Activated naive CD4-positive, alpha-beta T cell treated with anti-CD3 and anti-CD28 coated beads for 36 hours (primary cell): ENCODE measurements at regions not wholly inside any gene's neighbourhood (a gene's known extent, or its start where the extent isn't known, plus 50 kb on each side); places are given as distances from the start of the nearest gene placed in this dataset.

ENCODE experiments used
- CTCF ChIA-PET: fragments of 350-600 bp; sonication (Branson Sonifier 250); formaldehyde crosslinking; loops from one replicate; lab custom pipeline; 2021; ENCODE audit warnings: antibody characterized with exemption; lab: Charles Lee
- DNase-seq: peaks from one replicate; pipeline ENCODE4 v3.0.0-alpha.2; 2020
- H3K27ac Mint-ChIP-seq: one replicate; pipeline ENCODE4 v1.8.0; 2021; ENCODE audit warnings: mild to moderate bottlenecking, mixed read lengths
- H3K27me3 Mint-ChIP-seq: one replicate; pipeline ENCODE4 v1.8.0; 2021; ENCODE audit warnings: low read depth, mixed read lengths
- H3K36me3 Mint-ChIP-seq: one replicate; pipeline ENCODE4 v1.8.0; 2021; ENCODE audit warnings: low read depth, mixed read lengths
- H3K4me1 Mint-ChIP-seq: one replicate; pipeline ENCODE4 v1.8.0; 2021; ENCODE audit warnings: low read depth, mixed read lengths
- H3K4me3 Mint-ChIP-seq: one replicate; pipeline ENCODE4 v1.8.0; 2021; ENCODE audit warnings: mild to moderate bottlenecking, moderate library complexity, mixed read lengths
- H3K9me3 Mint-ChIP-seq: one replicate; pipeline ENCODE4 v1.8.0; 2021; ENCODE audit warnings: mixed read lengths
- intact Hi-C: fragments of 100-400 bp; cut with micrococcal nuclease; formaldehyde crosslinking; loops from one replicate; pipeline ENCODE4 v1.15.1; 2023

- no peaks in the 10 kb centered on the region for H3K36me3 Mint-ChIP-seq
- no peak overlapping the region for H3K4me3 Mint-ChIP-seq
These were observed 350.4 kb upstream of the PKDCC start for GRCh38 chr2:41697389-41697788.

DNA sequence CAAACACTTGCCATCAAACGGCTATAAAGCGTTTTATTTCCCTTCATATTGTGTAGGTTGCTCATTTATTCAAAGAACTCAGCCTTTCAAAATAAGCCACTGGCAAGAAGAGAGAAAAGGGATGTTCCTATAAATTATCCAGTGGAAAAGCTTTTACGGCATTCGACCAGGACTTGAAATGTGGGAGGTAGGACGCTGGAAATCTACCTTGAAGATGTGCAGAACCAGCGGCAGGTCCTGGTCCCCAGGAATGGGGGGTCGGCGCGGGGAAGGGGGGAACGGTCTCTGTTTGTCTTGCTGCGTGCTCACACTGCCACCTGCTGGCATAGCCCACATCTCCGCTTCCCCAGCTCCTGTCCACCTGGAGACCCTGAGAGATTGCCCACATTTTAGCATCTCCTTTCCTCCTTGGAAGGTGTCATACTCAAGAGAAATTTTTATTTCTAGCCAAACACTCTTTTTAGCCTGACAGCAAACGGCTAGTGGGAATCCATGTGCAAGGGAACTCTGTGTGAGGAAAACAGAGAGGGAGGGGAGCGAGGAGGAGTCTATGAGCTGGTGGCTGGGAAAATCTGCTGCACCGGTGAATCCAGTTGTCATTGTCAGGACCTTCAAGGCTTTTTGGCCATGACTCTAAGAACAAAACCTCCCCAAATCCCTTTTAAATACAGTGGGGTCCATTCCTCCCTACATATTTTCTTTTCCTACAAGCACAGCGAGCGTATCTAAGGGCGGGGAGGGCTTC, 349.0 kb upstream of the PKDCC start:
- CTCF ChIA-PET, result interaction anchor here (0.7 to 1.4 kb wide), 7 partner anchors 16 to 284 kb away, joined by 3 to 5 read pairs (median 3); no protein-coding TSS in a partner anchor
- intact Hi-C loops, result loop anchor here (1.0 to 2.0 kb wide), 2 partner anchors 285 to 1786 kb away; no protein-coding TSS in a partner anchor
- no peak overlapping the region for H3K27ac Mint-ChIP-seq
- peak; percentile 27 for DNase-seq
- no peaks in the 10 kb centered on the region for H3K27me3 Mint-ChIP-seq
- no peak overlapping the region for H3K4me3 Mint-ChIP-seq
- H3K9me3 Mint-ChIP-seq, result no peaks in the 10 kb centered on the region
- no peaks in the 10 kb centered on the region for H3K4me1 Mint-ChIP-seq
- no peaks in the 10 kb centered on the region for H3K36me3 Mint-ChIP-seq

More at GRCh38 chr2:41697389-41697788, 350.4 kb upstream of the PKDCC start:
- CTCF ChIA-PET, result no interaction called here
- Mint-ChIP-seq H3K27me3 (no peaks in the 10 kb centered on the region), H3K4me1 (no peaks in the 10 kb centered on the region), H3K27ac (no peak overlapping the region), H3K9me3 (no peaks in the 10 kb centered on the region)
- no peak for DNase-seq
- intact Hi-C loops, result no loop called here

- Mint-ChIP-seq H3K4me3 (no peak overlapping the region), H3K4me1 (no peaks in the 10 kb centered on the region), H3K9me3 (no peaks in the 10 kb centered on the region), H3K27me3 (no peaks in the 10 kb centered on the region), H3K27ac (no peak overlapping the region), H3K36me3 (no peaks in the 10 kb centered on the region)
- intact Hi-C loops, result no loop called here
- no peak for DNase-seq
- CTCF ChIA-PET, result no interaction called here
These were observed 346.6 kb upstream of the PKDCC start for GRCh38 chr2:41701231-41701630.

DNA sequence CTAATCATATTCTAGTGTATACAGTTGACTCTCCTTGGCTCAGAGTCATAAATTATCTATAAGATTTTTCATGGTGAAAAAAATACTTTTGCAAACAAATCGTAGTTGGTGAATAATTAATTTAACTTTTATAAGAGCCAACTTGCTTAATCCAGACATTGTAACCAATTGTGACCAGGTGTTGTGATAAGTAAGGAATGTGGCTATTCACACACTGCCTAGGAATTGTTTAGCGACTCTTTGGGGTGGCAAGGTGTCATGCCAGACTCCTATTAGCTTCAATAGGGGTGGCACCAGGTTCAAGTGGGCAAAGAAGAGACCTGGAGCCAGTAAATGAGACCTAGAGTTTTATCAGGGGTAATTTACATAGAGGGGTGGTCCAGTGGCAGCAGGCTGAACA, 344.7 kb upstream of the PKDCC start:
- intact Hi-C loops, result no loop called here
- no peaks in the 10 kb centered on the region for H3K4me1 Mint-ChIP-seq
- H3K27ac Mint-ChIP-seq, result no peak overlapping the region
- H3K27me3 Mint-ChIP-seq, result no peaks in the 10 kb centered on the region
- no peak for DNase-seq
- H3K4me3 Mint-ChIP-seq, result no peak overlapping the region
- no peaks in the 10 kb centered on the region for H3K9me3 Mint-ChIP-seq
- CTCF ChIA-PET, result no interaction called here
- H3K36me3 Mint-ChIP-seq, result no peaks in the 10 kb centered on the region

- peaks cover 5% of the 10 kb centered on the region for H3K4me1 Mint-ChIP-seq
- no peaks in the 10 kb centered on the region for H3K36me3 Mint-ChIP-seq
- H3K4me3 Mint-ChIP-seq, result no peak overlapping the region
- CTCF ChIA-PET, result no interaction called here
- no peaks in the 10 kb centered on the region for H3K9me3 Mint-ChIP-seq
- DNase-seq, result no peak
- H3K27ac Mint-ChIP-seq, result no peak overlapping the region
- no peaks in the 10 kb centered on the region for H3K27me3 Mint-ChIP-seq
- intact Hi-C loops, result loop anchor here (5.0 kb wide), 1 partner anchor 77 kb away; no protein-coding TSS in a partner anchor
These were observed 342.2 kb upstream of the PKDCC start for GRCh38 chr2:41705634-41706033.

DNA sequence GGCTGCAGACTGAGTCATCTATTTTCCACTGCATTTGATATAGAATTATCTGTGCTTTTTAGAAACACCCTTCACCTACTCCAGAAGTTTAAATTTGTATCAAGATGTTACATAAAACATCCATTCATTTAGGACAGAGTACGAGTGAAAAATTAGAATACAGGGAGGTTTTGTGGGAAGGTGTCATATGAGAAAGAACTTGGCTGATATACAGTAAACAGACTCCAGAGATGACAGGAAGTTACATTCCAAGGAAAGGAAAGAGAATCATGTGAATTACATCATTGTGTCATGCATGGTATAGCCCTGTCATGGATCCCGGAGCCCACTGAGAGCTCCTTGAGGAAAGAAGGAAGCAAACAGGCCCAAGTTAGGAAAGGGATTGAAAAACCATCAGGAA, 341.5 kb upstream of the PKDCC start:
- CTCF ChIA-PET, result no interaction called here
- no peak overlapping the region for H3K4me3 Mint-ChIP-seq
- H3K36me3 Mint-ChIP-seq, result no peaks in the 10 kb centered on the region
- H3K9me3 Mint-ChIP-seq, result no peaks in the 10 kb centered on the region
- H3K4me1 Mint-ChIP-seq, result peaks cover 5% of the 10 kb centered on the region
- H3K27ac Mint-ChIP-seq, result no peak overlapping the region
- no peaks in the 10 kb centered on the region for H3K27me3 Mint-ChIP-seq
- intact Hi-C loops, result loop anchor here (5.0 kb wide), 1 partner anchor 76 kb away; no protein-coding TSS in a partner anchor
- DNase-seq, result no peak

DNA sequence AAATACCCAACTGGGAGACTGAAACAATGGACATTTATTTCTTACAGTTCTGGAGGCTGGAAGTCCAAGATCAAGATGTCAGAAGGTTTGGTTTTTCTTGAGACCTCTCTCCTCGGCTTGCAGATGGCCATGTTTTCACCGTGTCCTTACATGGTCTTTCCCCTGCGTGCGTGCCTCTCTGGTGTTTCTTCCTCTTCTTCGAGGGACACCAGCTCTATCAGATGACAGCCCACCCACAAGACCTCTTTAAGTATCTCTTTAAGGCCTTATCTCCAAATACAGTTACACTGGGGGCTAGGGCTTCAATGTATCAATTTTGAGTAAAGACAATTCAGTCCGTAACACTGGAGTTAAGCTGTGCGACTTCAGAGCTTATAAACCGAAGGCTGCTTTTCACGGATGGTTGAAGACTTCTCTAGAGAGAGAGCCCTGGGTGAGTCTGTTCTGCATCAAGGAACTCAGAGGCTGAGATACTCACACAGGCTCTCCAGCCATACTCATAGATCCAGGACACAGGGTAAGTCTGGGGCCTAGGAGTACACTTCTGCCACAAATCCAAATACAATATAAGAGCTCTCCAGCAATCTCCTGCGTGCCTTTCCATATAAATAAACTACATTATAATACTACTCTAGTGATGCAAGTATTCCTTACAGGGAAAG, 339.9 kb upstream of the PKDCC start:
- Mint-ChIP-seq H3K9me3 (no peaks in the 10 kb centered on the region), H3K4me3 (no peak overlapping the region), H3K4me1 (peaks cover 5% of the 10 kb centered on the region), H3K27me3 (no peaks in the 10 kb centered on the region), H3K36me3 (no peaks in the 10 kb centered on the region), H3K27ac (no peak overlapping the region)
- DNase-seq, result no peak
- CTCF ChIA-PET, result no interaction called here
- intact Hi-C loops, result loop anchor here (5.0 kb wide), 1 partner anchor 74 kb away; no protein-coding TSS in a partner anchor

- intact Hi-C loops, result loop anchor here (5.0 kb wide), 1 partner anchor 72 kb away; no protein-coding TSS in a partner anchor
- no peaks in the 10 kb centered on the region for H3K27me3 Mint-ChIP-seq
- H3K4me3 Mint-ChIP-seq, result no peak overlapping the region
- CTCF ChIA-PET, result no interaction called here
- no peak overlapping the region for H3K27ac Mint-ChIP-seq
- peaks cover 5% of the 10 kb centered on the region for H3K4me1 Mint-ChIP-seq
- H3K9me3 Mint-ChIP-seq, result no peaks in the 10 kb centered on the region
- peak; percentile 14 for DNase-seq
- no peaks in the 10 kb centered on the region for H3K36me3 Mint-ChIP-seq
These were observed 337.9 kb upstream of the PKDCC start for GRCh38 chr2:41709702-41710599.

GRCh38 chr2:41710944-41711343, 336.9 kb upstream of the PKDCC start:
- Mint-ChIP-seq H3K9me3 (no peaks in the 10 kb centered on the region), H3K4me3 (no peak overlapping the region)
- intact Hi-C loops, result no loop called here

DNA sequence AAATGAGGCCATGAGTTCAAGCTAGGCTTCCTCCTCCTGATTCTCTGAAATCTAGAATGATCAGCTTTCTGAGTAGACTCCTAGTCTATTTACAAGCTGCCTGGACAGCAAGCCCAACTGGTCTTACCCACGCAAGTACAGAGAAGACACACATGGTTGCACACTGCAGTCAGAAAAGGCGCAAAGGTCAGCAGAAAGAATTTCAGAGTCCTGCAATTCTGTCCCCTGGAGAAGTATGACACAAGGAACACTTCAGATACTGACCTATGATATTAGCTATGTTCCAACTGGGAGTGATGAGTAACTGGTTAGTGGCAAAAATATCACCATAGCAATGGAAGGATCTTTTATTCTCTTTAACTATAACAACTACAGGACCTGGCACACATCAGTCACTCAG, 336.1 kb upstream of the PKDCC start:
- Mint-ChIP-seq H3K4me1 (peaks cover 8% of the 10 kb centered on the region), H3K27me3 (no peaks in the 10 kb centered on the region), H3K27ac (no peak overlapping the region), H3K36me3 (no peaks in the 10 kb centered on the region), H3K9me3 (no peaks in the 10 kb centered on the region), H3K4me3 (no peak overlapping the region)
- CTCF ChIA-PET, result no interaction called here
- intact Hi-C loops, result no loop called here
- no peak for DNase-seq

More at GRCh38 chr2:41710944-41711343, 336.9 kb upstream of the PKDCC start:
- no peak for DNase-seq
- CTCF ChIA-PET, result no interaction called here
- Mint-ChIP-seq H3K27ac (no peak overlapping the region), H3K4me1 (peaks cover 8% of the 10 kb centered on the region), H3K36me3 (no peaks in the 10 kb centered on the region), H3K27me3 (no peaks in the 10 kb centered on the region)

DNA sequence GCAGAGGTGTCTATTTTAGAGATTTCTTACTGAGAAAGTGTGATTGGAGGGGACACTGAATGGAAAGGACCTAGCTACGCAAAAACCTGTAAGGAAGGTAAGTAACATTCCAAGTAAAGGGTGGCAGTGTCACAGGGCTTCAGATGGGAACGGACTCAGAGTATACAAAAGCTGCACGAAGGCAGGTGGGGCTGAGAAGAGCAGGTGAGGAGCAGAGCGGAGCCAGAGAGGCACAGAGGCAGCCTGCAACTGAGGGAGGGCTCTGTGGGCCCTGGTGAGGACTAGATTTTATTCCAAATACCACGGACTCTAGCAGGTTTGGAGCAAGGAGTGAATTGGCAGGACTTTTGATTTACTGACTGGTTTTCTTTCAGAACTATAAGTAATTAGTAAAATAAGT, 331.3 kb upstream of the PKDCC start:
- Mint-ChIP-seq H3K36me3 (no peaks in the 10 kb centered on the region), H3K4me3 (no peak overlapping the region), H3K27me3 (no peaks in the 10 kb centered on the region), H3K9me3 (no peaks in the 10 kb centered on the region), H3K27ac (no peak overlapping the region), H3K4me1 (peaks cover 7% of the 10 kb centered on the region)
- no peak for DNase-seq
- intact Hi-C loops, result no loop called here
- CTCF ChIA-PET, result interaction anchor here (0.7 kb wide), 1 partner anchor 17 kb away, joined by 3 read pairs; no protein-coding TSS in a partner anchor

- no peak for DNase-seq
- intact Hi-C loops, result no loop called here
- CTCF ChIA-PET, result no interaction called here
- Mint-ChIP-seq H3K27me3 (no peaks in the 10 kb centered on the region), H3K9me3 (no peaks in the 10 kb centered on the region), H3K27ac (no peak overlapping the region), H3K36me3 (no peaks in the 10 kb centered on the region), H3K4me3 (no peak overlapping the region), H3K4me1 (peaks cover 7% of the 10 kb centered on the region)
These were observed 330.0 kb upstream of the PKDCC start for GRCh38 chr2:41717839-41718238.
